IMR-90 (cell line): ENCODE measurements at regions not wholly inside any gene's neighbourhood (a gene's known extent, or its start where the extent isn't known, plus 50 kb on each side); places are given as distances from the start of the nearest gene placed in this dataset.

Experiments
- CTCF ChIP-seq: conservative IDR thresholded peaks from 2 replicates; pipeline ENCODE4 v1.5.1; 2012; ENCODE audit warnings: mild to moderate bottlenecking, low read depth, low read length, improper control_type of control experiment
- POLR2A ChIP-seq: IDR thresholded peaks from 2 replicates; pipeline ENCODE4 v1.6.1; 2012; ENCODE audit warnings: mild to moderate bottlenecking, low read depth, low read length

GRCh38 chr1:67941155-67941554 is 107.9 kb upstream of the GNG12 start:
- TF ChIP-seq POLR2A (no peak), CTCF (no peak)
